ENCODE measurements at regions not wholly inside any gene's neighbourhood (a gene's known extent, or its start where the extent isn't known, plus 50 kb on each side); places are given as distances from the start of the nearest gene placed in this dataset.

DNA sequence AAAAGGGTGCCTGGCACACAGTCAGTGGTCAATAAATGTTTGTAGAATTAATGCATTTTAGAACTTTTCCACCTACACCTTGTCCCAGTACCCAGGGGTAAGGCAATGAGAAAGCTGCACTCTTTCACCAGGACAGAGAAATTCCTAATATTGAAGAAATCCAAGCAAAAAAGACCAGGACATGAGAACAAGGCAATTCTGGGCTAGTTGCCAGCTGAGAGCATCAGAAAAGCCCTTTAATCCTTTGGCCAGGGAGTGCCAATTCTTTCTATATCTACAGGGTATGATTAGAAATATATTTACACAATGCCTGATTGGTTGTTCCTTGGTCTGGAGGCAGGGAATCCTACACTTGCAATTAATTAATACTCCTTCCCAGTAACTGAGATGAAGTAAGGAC, 492.4 kb upstream of the NFIA start:
- no peak overlapping the region for H3K27ac Mint-ChIP-seq
- no peaks in the 10 kb centered on the region for H3K36me3 Mint-ChIP-seq (ENCODE audit: low read depth)
- no peaks in the 10 kb centered on the region for H3K4me1 Mint-ChIP-seq (ENCODE audit: low read depth)
- H3K9me3 Mint-ChIP-seq = no peaks in the 10 kb centered on the region
- H3K4me3 Mint-ChIP-seq = no peak overlapping the region
- H3K27me3 Mint-ChIP-seq = no peaks in the 10 kb centered on the region
- intact Hi-C loops (cut with micrococcal nuclease) = no loop called here

DNA sequence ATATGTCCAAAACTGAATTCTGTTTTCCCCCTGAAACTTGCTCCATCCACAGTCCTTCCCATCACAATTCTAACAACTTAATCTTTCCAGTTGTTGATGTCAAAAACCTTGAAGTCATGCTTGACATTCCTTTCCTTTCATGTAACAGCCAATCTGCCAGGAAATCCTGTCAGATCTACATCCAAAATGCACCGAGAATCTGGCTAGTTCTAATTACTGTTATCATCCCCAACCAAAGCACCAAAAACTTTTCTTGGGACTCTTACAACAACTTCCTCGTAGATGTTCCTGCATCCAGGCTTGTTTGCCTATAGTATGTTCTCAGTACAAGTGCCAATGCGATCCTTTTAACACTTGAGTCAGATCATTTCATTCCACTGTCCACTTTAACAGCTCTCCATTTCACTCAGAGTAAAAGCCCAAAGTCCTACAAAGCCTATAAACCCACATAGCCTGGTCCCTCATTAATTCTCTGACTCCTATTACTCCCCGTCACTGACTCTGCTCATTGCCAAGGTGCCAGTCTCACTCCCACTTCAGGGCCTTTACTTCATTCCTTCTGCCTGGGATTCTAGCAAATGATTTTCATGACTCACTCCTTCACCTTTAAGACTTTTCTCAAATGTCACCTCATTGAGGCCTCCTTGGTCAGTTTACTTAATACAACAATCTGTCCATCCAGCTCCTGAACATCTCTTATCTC, 493.2 kb upstream of the NFIA start:
- no peaks in the 10 kb centered on the region for H3K36me3 Mint-ChIP-seq (ENCODE audit: low read depth)
- H3K27ac Mint-ChIP-seq = no peak overlapping the region
- H3K4me1 Mint-ChIP-seq (ENCODE audit: low read depth) = no peaks in the 10 kb centered on the region
- no peak overlapping the region for H3K4me3 Mint-ChIP-seq
- intact Hi-C loops (cut with micrococcal nuclease) = no loop called here
- H3K27me3 Mint-ChIP-seq = no peaks in the 10 kb centered on the region
- peaks cover 6% of the 10 kb centered on the region for H3K9me3 Mint-ChIP-seq

DNA sequence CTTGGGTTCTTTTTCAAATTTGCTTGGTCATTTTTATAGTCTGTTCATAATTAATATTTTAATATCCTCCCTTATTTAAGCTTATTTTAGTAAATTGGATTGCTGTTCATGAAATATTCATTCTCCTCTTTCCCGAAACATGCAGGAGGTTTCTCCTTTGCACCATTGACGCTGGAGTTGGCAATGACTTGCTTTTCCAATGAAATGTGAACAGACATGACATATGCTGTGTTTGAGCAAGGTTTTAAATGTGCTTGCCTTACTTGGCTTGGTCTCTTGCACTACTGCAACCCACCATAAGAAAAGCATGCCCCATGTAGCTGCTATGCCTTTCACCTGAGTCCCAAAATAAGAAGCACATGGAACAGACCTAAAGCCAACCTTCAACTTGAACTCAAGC, 498.0 kb upstream of the NFIA start:
- peaks cover 22% of the 10 kb centered on the region for H3K9me3 Mint-ChIP-seq
- no peak overlapping the region for H3K27ac Mint-ChIP-seq
- intact Hi-C loops (cut with micrococcal nuclease) = no loop called here
- H3K27me3 Mint-ChIP-seq = no peaks in the 10 kb centered on the region
- H3K4me1 Mint-ChIP-seq (ENCODE audit: low read depth) = no peaks in the 10 kb centered on the region
- no peak overlapping the region for H3K4me3 Mint-ChIP-seq
- no peaks in the 10 kb centered on the region for H3K36me3 Mint-ChIP-seq (ENCODE audit: low read depth)

DNA sequence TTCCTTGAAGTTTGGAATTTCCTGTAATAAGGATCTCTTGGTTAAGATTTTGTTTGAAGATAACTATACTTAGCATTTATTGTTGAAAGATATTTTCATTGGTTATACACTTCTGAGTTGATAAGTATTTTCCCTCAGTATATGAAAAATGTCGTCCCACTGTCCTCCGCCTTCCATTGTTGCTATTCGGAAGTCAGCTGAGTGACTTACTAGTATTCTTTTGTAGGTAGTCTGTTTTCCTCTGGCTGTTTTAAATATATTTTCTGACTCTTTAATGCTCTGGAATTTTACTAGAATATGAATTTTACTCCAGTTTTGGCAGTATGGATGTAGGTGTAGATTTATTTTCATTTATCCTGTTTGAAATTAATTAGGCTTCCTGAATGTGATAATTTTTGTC, 498.7 kb upstream of the NFIA start:
- Mint-ChIP-seq H3K9me3 (peaks cover 22% of the 10 kb centered on the region), H3K4me1 (ENCODE audit: low read depth) (no peaks in the 10 kb centered on the region), H3K27ac (no peak overlapping the region), H3K36me3 (ENCODE audit: low read depth) (no peaks in the 10 kb centered on the region), H3K4me3 (no peak overlapping the region), H3K27me3 (no peaks in the 10 kb centered on the region)
- intact Hi-C loops (cut with micrococcal nuclease) = no loop called here

DNA sequence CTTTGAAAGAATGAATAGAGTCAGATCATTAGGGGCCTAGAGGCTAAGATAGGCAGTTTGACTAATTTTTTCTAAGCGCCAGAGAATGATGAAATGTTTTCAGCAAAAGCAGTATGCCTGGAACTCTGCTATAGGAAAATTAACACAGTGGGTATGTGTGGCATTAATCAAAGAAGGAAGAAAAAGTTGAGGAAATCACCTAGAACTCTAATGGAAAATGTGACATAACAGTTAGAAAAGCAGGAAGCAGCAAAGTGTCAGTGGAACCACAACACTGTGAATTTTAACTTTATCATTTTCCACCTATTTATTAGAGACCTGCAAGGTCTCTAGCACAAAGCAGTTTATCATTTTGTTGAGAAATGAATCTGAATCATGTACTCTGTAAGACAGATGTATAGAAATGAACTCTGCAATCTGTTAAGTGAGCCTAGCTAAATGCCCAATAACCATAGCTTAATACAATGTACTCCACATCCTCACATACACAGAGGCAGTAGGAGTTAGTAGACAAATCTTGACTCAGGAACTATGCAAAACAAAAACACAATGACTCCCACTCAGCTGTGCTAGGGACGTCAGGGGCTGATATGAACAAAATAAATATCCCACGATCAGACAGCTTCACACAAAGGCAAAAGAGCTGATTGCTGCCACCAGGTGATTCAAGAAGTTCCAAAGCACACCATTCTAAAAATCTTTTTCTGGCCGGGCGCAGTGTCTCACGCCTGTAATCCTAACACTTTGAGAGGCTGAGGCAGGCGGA, 500.7 kb upstream of the NFIA start:
- no peaks in the 10 kb centered on the region for H3K4me1 Mint-ChIP-seq (ENCODE audit: low read depth)
- no peak overlapping the region for H3K27ac Mint-ChIP-seq
- H3K36me3 Mint-ChIP-seq (ENCODE audit: low read depth) = no peaks in the 10 kb centered on the region
- no peak overlapping the region for H3K4me3 Mint-ChIP-seq
- intact Hi-C loops (cut with micrococcal nuclease) = no loop called here
- H3K9me3 Mint-ChIP-seq = peaks cover 22% of the 10 kb centered on the region
- H3K27me3 Mint-ChIP-seq = no peaks in the 10 kb centered on the region

DNA sequence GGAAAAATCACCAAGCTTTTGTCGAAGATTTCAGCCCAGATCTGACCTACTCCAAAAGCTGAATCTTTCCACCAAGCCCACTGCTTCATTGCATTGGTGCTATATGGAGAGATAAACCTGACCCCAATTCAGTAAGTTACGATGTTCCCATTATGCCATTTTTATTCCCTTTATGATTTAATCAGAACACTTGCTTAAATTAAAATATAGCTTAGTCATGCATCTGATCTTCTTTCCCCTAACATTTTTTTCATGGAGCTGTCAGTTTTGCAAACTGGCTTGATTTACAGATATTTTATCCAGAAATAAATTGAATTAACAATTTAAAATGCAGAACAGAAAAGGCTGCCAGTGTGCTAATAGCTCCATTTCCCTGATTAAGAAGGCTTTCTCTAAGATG, 503.5 kb upstream of the C1orf87 start:
- no peaks in the 10 kb centered on the region for H3K36me3 Mint-ChIP-seq (ENCODE audit: low read depth)
- H3K27ac Mint-ChIP-seq = no peak overlapping the region
- H3K4me3 Mint-ChIP-seq = no peak overlapping the region
- no peaks in the 10 kb centered on the region for H3K9me3 Mint-ChIP-seq
- H3K4me1 Mint-ChIP-seq (ENCODE audit: low read depth) = peaks cover 28% of the 10 kb centered on the region
- intact Hi-C loops (cut with micrococcal nuclease) = no loop called here
- H3K27me3 Mint-ChIP-seq = no peaks in the 10 kb centered on the region

- H3K4me1 Mint-ChIP-seq (ENCODE audit: low read depth) = peaks cover 28% of the 10 kb centered on the region
- no peak overlapping the region for H3K27ac Mint-ChIP-seq
- no peaks in the 10 kb centered on the region for H3K36me3 Mint-ChIP-seq (ENCODE audit: low read depth)
- no peaks in the 10 kb centered on the region for H3K27me3 Mint-ChIP-seq
- intact Hi-C loops (cut with micrococcal nuclease) = no loop called here
- H3K4me3 Mint-ChIP-seq = no peak overlapping the region
- H3K9me3 Mint-ChIP-seq = no peaks in the 10 kb centered on the region
These were observed 501.9 kb upstream of the C1orf87 start for GRCh38 chr1:60575326-60575977.

- no peaks in the 10 kb centered on the region for H3K9me3 Mint-ChIP-seq
- H3K27me3 Mint-ChIP-seq = no peaks in the 10 kb centered on the region
- H3K4me1 Mint-ChIP-seq (ENCODE audit: low read depth) = peaks cover 28% of the 10 kb centered on the region
- no peak overlapping the region for H3K27ac Mint-ChIP-seq
- intact Hi-C loops (cut with micrococcal nuclease) = no loop called here
- no peak overlapping the region for H3K4me3 Mint-ChIP-seq
- H3K36me3 Mint-ChIP-seq (ENCODE audit: low read depth) = no peaks in the 10 kb centered on the region
These were observed 500.3 kb upstream of the C1orf87 start for GRCh38 chr1:60573726-60574409.

- no peaks in the 10 kb centered on the region for H3K36me3 Mint-ChIP-seq (ENCODE audit: low read depth)
- intact Hi-C loops (cut with micrococcal nuclease) = no loop called here
- no peak overlapping the region for H3K27ac Mint-ChIP-seq
- peaks cover 28% of the 10 kb centered on the region for H3K4me1 Mint-ChIP-seq (ENCODE audit: low read depth)
- no peaks in the 10 kb centered on the region for H3K27me3 Mint-ChIP-seq
- no peak overlapping the region for H3K4me3 Mint-ChIP-seq
- H3K9me3 Mint-ChIP-seq = no peaks in the 10 kb centered on the region
These were observed 499.6 kb upstream of the C1orf87 start for GRCh38 chr1:60573121-60573520.

DNA sequence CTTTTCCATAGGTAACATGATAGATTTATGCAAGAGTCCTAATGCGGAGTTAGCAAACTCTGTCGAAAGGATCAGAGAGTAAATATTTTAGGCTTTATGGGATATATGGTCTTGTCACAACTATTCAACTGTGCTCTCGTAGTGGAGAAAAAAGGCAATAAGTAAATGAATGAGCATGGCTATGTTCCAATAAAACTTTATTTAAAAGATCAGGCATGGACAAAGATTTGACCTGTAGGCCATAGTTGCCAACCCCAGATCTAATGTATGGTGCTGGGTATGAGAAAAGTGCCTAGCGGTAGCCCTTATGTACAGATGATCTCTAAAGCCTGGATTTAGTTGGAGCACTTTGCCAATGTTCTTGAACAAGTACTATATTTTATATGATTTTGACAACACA, 498.8 kb upstream of the C1orf87 start:
- H3K4me3 Mint-ChIP-seq = no peak overlapping the region
- H3K27me3 Mint-ChIP-seq = no peaks in the 10 kb centered on the region
- no peaks in the 10 kb centered on the region for H3K36me3 Mint-ChIP-seq (ENCODE audit: low read depth)
- H3K9me3 Mint-ChIP-seq = no peaks in the 10 kb centered on the region
- H3K27ac Mint-ChIP-seq = no peak overlapping the region
- intact Hi-C loops (cut with micrococcal nuclease) = no loop called here
- peaks cover 28% of the 10 kb centered on the region for H3K4me1 Mint-ChIP-seq (ENCODE audit: low read depth)

- Mint-ChIP-seq H3K27me3 (no peaks in the 10 kb centered on the region), H3K4me3 (no peak overlapping the region), H3K9me3 (no peaks in the 10 kb centered on the region), H3K27ac (no peak overlapping the region), H3K36me3 (ENCODE audit: low read depth) (no peaks in the 10 kb centered on the region), H3K4me1 (ENCODE audit: low read depth) (peaks cover 28% of the 10 kb centered on the region)
- intact Hi-C loops (cut with micrococcal nuclease) = no loop called here
These were observed 498.2 kb upstream of the C1orf87 start for GRCh38 chr1:60571811-60572210.

DNA sequence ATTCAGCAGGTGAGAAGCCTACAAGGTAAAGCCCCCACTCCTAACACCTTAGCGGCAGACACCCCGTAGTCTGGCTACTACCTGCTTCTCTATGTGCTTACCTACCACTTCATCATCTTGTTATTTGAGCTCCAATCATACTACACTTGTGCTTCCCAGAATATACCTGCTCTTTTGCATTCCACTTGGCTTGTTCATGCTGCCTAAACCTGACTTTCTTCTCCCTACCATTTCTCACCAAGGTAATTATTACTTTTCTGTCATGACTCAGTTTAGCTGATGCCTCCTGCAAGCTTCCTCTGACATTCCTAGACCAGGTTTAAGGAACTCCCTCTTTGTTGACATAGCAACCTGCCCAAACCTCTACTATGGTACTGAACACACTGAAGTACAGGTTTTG, 495.6 kb upstream of the C1orf87 start:
- no peak overlapping the region for H3K27ac Mint-ChIP-seq
- H3K4me3 Mint-ChIP-seq = no peak overlapping the region
- no peaks in the 10 kb centered on the region for H3K36me3 Mint-ChIP-seq (ENCODE audit: low read depth)
- intact Hi-C loops (cut with micrococcal nuclease) = no loop called here
- no peaks in the 10 kb centered on the region for H3K9me3 Mint-ChIP-seq
- H3K27me3 Mint-ChIP-seq = no peaks in the 10 kb centered on the region
- peaks cover 13% of the 10 kb centered on the region for H3K4me1 Mint-ChIP-seq (ENCODE audit: low read depth)

DNA sequence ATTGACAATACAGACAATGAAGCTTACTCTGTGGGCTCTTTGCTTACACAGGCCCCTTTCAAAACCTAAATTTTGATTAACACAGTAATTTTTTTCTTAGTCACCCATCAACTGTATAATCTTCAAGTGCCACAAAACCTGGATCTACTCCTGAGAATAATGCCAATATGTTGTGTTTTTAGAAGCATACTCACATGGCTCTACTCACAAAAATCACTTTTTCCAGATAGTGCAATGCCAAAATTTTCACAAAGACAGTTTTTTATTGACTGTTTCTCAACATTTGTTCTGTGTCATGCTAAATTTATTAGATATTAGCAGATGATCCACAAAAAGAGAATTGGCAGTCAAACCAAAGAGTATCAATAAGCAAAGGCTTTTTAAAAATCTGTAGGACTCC, 493.7 kb upstream of the C1orf87 start:
- H3K36me3 Mint-ChIP-seq (ENCODE audit: low read depth) = no peaks in the 10 kb centered on the region
- H3K27ac Mint-ChIP-seq = no peak overlapping the region
- no peaks in the 10 kb centered on the region for H3K9me3 Mint-ChIP-seq
- intact Hi-C loops (cut with micrococcal nuclease) = no loop called here
- H3K4me1 Mint-ChIP-seq (ENCODE audit: low read depth) = no peaks in the 10 kb centered on the region
- H3K27me3 Mint-ChIP-seq = no peaks in the 10 kb centered on the region
- H3K4me3 Mint-ChIP-seq = no peak overlapping the region
